Activated T-cell treated with anti-CD3 and anti-CD28 coated beads, Interleukin-2, amount 50 U/mL, for 72 hours (primary cell): ENCODE measurements at regions not wholly inside any gene's neighbourhood (a gene's known extent, or its start where the extent isn't known, plus 50 kb on each side); places are given as distances from the start of the nearest gene placed in this dataset.

Experiments
- ATAC-seq, 2 donors: fragments of 150-1000 bp; cut with Tn5 transposase; replicated peaks in 1 of 2; 2 replicates each; pipeline ENCODE4 v1.10.0; 2021; ENCODE audit warnings: moderate library complexity in 2 of 2, mild to moderate bottlenecking in 1 of 2
- DNase-seq, 2 donors: peaks; one replicate each; pipeline ENCODE4 v3.0.0; 2021 to 2022; ENCODE audit warnings: mixed read lengths in 1 of 2
- H3K27ac Mint-ChIP-seq: one replicate; pipeline ENCODE4 v1.8.0; 2022; ENCODE audit warnings: mild to moderate bottlenecking, moderate library complexity, mixed read lengths
- H3K27me3 Mint-ChIP-seq: one replicate; pipeline ENCODE4 v1.8.0; 2022; ENCODE audit warnings: low read depth, mixed read lengths
- H3K36me3 Mint-ChIP-seq, 2 donors: one replicate each; pipeline ENCODE4 v1.8.0; 2022; ENCODE audit warnings: mixed read lengths in 2 of 2, mild to moderate bottlenecking in 1 of 2; ENCODE audit not compliant: insufficient read depth in 2 of 2
- H3K4me1 Mint-ChIP-seq: one replicate; pipeline ENCODE4 v1.8.0; 2022; ENCODE audit warnings: low read depth, mixed read lengths
- H3K4me3 Mint-ChIP-seq, 2 donors: one replicate each; pipeline ENCODE4 v1.8.0; 2022; ENCODE audit warnings: mild to moderate bottlenecking in 2 of 2, mixed read lengths in 2 of 2, moderate library complexity in 2 of 2
- H3K9me3 Mint-ChIP-seq, 2 donors: one replicate each; pipeline ENCODE4 v1.8.0; 2022; ENCODE audit warnings: mixed read lengths in 2 of 2

DNA sequence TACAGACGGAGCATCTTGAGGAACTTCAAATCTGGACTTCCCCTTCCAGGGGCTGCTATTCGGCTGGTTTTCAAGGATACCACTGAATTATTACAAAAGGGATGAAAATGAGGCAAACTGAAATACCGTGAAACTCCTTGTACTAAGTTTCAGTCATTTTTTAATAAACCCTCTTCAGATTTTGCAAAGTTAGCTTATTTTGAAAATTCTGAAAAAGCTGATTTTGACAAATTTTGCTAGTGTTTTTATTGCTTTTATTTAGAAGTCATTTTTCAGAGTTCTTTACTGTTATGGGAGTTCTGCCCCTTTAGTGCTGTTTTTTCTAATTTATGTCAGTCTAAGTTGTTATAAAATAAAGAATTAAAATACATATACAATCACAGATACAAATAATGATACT lies 390.4 kb upstream of the VRK2 start:
- ATAC-seq (no peak), DNase-seq (no peak)
- H3K36me3 Mint-ChIP-seq = no peaks in the 10 kb centered on the region
- H3K4me3 Mint-ChIP-seq = no peak overlapping the region
- H3K27ac Mint-ChIP-seq = no peak overlapping the region
- H3K4me1 Mint-ChIP-seq = no peaks in the 10 kb centered on the region
- H3K9me3 Mint-ChIP-seq = peaks cover 6 to 11% of the 10 kb centered on the region in 2 donors
- H3K27me3 Mint-ChIP-seq = no peaks in the 10 kb centered on the region

DNA sequence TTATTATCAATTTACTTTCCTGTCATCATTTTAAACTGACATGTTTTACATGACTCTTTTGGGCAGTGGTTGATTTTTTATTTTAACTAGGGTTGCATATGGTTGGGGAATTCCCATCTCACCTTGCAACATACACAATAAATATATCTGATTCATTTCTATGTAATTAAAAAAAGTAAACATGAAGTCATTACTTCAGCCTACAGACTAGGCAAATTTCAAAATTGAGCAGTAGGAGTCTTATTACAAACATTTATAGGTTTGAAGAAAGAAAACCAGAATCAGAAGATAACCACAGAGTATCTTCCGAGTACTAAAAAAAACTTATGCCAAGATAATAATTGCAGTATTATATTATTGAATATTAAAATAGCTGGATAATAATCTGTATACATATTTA lies 377.0 kb upstream of the VRK2 start:
- no peak overlapping the region for H3K27ac Mint-ChIP-seq
- no peaks in the 10 kb centered on the region for H3K4me1 Mint-ChIP-seq
- H3K9me3 Mint-ChIP-seq = no peaks in the 10 kb centered on the region
- H3K4me3 Mint-ChIP-seq = no peak overlapping the region
- ATAC-seq (no peak), DNase-seq (no peak)
- no peaks in the 10 kb centered on the region for H3K27me3 Mint-ChIP-seq
- no peaks in the 10 kb centered on the region for H3K36me3 Mint-ChIP-seq

DNA sequence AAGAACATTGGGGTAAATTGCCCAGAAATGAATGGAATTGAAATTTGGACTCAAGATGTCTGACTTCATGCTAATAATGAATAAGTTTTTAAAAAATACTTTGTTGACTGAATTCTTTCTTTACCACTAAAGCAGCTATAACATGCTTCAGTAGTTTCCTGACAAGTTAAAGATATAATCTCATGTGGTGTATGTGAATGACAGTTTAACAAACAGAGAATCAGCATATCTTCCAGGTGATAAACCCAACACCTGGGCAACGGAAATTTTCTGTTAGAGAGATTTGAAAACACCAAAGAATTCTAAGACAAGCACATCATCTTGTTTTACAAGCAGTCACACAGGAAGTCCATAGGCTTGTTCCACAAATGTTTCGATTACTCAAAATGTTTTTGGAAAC lies 372.6 kb upstream of the VRK2 start:
- H3K9me3 Mint-ChIP-seq = no peaks in the 10 kb centered on the region
- H3K4me1 Mint-ChIP-seq = no peaks in the 10 kb centered on the region
- H3K27me3 Mint-ChIP-seq = no peaks in the 10 kb centered on the region
- H3K36me3 Mint-ChIP-seq = no peaks in the 10 kb centered on the region
- ATAC-seq (no peak), DNase-seq (no peak)
- H3K27ac Mint-ChIP-seq = no peak overlapping the region
- no peak overlapping the region for H3K4me3 Mint-ChIP-seq

DNA sequence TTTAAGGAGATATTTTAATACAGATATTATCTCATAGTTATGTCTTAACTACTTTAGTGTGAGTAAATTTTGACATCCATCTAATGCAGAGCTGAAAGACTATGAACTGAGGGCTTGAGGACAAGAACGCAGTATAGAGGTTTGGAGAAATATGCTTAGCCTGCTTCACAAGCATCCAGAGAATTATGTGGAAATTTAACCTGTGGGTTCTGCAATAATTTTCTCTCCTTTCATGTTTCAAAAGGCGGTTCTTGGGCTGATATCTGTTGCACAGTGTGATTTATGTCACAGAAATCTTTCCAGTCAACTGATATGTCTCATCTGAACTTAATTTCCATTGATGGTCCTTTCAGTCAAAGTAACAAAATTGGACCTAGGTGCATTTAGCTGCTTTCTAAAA lies 371.9 kb upstream of the VRK2 start:
- DNase-seq = no peak
- no peak overlapping the region for H3K4me3 Mint-ChIP-seq
- no peaks in the 10 kb centered on the region for H3K4me1 Mint-ChIP-seq
- no peak overlapping the region for H3K27ac Mint-ChIP-seq
- no peaks in the 10 kb centered on the region for H3K36me3 Mint-ChIP-seq
- no peaks in the 10 kb centered on the region for H3K27me3 Mint-ChIP-seq
- no peak for ATAC-seq
- H3K9me3 Mint-ChIP-seq = no peaks in the 10 kb centered on the region

DNA sequence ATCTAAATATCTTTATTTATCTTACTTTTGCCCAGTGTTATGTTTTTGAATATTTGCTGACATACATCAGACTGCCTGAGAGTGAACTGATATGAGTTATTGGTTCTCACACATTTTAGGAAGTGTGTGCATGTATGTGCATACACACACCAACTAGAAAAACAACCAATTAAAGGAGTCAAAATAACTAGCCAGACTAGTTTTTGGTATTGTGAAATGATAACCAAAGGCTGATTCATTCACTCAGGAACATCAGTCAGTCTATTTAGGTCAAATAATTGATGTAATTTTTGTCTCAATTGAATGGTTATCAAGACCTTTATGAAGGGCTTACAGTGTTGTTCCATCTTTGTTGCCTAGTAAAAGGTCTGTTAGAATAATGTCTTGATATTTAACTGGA lies 369.3 kb upstream of the VRK2 start:
- Mint-ChIP-seq H3K4me3 (no peak overlapping the region), H3K27ac (no peak overlapping the region), H3K9me3 (no peaks in the 10 kb centered on the region), H3K36me3 (no peaks in the 10 kb centered on the region), H3K27me3 (no peaks in the 10 kb centered on the region), H3K4me1 (no peaks in the 10 kb centered on the region)
- ATAC-seq (no peak), DNase-seq (no peak)

DNA sequence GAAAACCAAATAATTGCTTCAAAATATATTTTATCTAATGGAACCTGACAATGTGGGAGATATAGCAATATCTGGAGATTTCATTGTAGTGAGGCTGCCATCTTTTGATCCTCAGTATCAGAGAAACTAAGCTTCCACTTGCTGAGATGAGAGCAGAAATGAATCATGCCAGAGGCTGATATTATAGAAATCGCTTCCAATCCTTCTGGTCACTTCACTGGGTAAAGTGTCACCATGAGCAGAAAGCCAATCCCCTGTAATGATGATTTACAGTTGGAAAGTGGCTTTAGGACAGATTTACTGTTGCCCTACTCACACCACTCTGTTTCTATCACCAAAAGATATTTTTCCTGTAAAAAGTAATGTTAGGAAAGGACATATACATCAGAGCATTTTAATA lies 365.0 kb upstream of the VRK2 start:
- Mint-ChIP-seq H3K9me3 (peaks cover 1 to 5% of the 10 kb centered on the region in 2 donors), H3K27me3 (no peaks in the 10 kb centered on the region), H3K27ac (no peak overlapping the region), H3K4me1 (no peaks in the 10 kb centered on the region), H3K36me3 (peaks cover 0 to 3% of the 10 kb centered on the region in 2 donors), H3K4me3 (no peak overlapping the region)
- DNase-seq = no peak
- ATAC-seq = no peak

DNA sequence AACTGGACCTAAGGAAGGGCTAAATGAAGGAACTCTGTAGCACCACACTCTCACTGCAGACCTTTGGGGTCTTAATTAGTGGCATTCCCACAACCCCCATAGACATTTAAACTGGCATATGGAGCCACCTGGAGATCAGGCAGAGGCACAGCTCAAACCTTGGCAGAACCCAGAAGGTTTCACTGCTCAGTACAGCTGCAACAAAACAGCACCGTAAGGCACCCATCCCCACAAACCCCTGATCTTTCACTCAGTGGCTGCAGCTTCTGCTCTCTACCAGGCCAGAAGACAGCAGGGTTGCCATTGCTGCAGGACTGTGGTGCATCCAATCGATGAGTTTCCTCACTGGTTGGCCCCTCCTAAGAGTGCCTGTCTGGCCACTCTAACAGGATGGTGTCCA lies 361.6 kb upstream of the VRK2 start:
- H3K27me3 Mint-ChIP-seq = no peaks in the 10 kb centered on the region
- H3K4me1 Mint-ChIP-seq = no peaks in the 10 kb centered on the region
- H3K27ac Mint-ChIP-seq = no peak overlapping the region
- H3K36me3 Mint-ChIP-seq = peaks cover 0 to 3% of the 10 kb centered on the region in 2 donors
- DNase-seq = no peak
- no peak for ATAC-seq
- peaks cover 1 to 9% of the 10 kb centered on the region in 2 donors for H3K9me3 Mint-ChIP-seq
- no peak overlapping the region for H3K4me3 Mint-ChIP-seq

DNA sequence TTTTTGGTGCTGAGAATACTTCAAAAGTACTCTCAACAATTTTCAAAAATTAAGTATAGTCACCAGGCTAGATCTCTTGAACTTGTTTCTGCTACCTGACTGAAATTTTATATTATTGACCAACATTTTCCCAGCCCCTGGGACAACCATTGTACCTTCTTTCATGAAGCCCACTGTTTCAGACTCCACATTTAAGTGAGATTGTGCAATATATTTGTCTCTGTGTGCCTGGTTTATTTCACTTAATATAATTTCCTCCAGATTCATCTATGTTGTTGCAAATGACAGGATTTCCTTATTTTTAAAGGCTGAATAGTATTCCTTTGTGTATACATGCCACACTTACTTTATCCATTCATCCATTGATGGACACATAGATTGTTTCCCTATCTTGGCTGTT lies 354.2 kb upstream of the VRK2 start:
- H3K27me3 Mint-ChIP-seq = no peaks in the 10 kb centered on the region
- DNase-seq = no peak
- H3K27ac Mint-ChIP-seq = no peak overlapping the region
- no peaks in the 10 kb centered on the region for H3K36me3 Mint-ChIP-seq
- H3K4me3 Mint-ChIP-seq = no peak overlapping the region
- H3K9me3 Mint-ChIP-seq = peaks cover 4 to 5% of the 10 kb centered on the region in 2 donors
- H3K4me1 Mint-ChIP-seq = no peaks in the 10 kb centered on the region
- ATAC-seq = no peak

DNA sequence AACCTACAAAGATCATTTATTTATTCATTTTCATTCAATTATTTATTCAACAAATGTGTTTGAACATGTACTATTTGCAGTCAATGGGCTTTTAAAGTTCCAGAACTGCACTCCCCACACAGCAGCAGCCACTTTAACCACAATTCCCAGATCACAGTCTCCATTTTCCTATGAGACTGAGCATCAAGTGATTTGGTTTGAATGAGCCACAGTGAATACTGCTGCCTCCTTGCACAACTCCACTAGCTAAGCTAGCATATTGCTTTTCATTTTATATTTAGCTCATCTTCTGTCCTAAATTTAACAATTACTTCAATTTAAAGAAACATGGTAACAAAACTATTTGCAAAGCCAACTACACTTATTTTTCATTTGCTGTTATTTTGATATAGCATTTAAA lies 353.4 kb upstream of the VRK2 start:
- ATAC-seq (no peak), DNase-seq (no peak)
- H3K4me1 Mint-ChIP-seq = no peaks in the 10 kb centered on the region
- H3K27ac Mint-ChIP-seq = no peak overlapping the region
- no peaks in the 10 kb centered on the region for H3K27me3 Mint-ChIP-seq
- H3K4me3 Mint-ChIP-seq = no peak overlapping the region
- peaks cover 3 to 4% of the 10 kb centered on the region in 2 donors for H3K9me3 Mint-ChIP-seq
- no peaks in the 10 kb centered on the region for H3K36me3 Mint-ChIP-seq

DNA sequence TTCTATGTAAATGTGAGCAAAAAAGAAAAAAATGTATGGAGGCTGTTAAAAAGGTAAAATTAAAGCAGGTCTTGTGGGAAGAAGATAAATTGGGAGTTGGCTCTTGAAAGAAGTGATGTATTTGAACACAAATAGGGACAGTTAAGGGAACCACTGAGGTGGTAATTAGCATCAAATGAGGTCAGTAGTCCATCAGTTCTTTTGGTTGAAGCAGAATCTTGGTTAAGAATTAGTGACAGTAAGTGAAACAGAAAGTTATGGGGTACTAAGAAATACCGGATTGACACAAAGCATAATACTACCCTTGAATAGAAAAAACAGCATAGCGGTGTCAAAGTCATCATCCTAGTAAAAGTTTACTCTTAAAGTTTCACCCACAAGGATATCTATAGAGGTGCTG lies 352.6 kb upstream of the VRK2 start:
- Mint-ChIP-seq H3K27ac (no peak overlapping the region), H3K4me1 (no peaks in the 10 kb centered on the region), H3K9me3 (peaks cover 2 to 4% of the 10 kb centered on the region in 2 donors), H3K27me3 (no peaks in the 10 kb centered on the region), H3K36me3 (no peaks in the 10 kb centered on the region), H3K4me3 (no peak overlapping the region)
- no peak for DNase-seq
- no peak for ATAC-seq

DNA sequence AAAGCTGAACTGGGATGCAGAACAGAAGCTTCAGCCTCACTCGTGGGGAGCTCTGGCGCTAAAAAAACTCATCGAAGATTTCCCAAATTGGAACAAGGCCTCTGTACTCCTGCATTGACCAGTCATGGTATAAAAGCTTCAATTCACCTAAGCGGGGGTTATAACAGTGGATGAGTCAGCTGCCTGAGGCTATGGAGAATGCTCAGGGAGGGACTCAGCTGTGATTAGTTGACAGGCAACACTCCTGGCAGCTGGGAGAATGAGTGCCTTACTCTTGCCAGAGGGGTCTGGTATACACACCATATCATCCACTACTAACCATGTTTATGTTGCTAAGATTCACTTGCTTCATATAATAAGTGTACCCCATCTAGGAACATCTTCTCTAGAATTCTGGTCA lies 350.6 kb upstream of the VRK2 start:
- Mint-ChIP-seq H3K27ac (no peak overlapping the region), H3K4me3 (no peak overlapping the region), H3K27me3 (no peaks in the 10 kb centered on the region), H3K36me3 (no peaks in the 10 kb centered on the region), H3K4me1 (no peaks in the 10 kb centered on the region), H3K9me3 (peaks cover 0 to 4% of the 10 kb centered on the region in 2 donors)
- DNase-seq (no peak), ATAC-seq (no peak)

DNA sequence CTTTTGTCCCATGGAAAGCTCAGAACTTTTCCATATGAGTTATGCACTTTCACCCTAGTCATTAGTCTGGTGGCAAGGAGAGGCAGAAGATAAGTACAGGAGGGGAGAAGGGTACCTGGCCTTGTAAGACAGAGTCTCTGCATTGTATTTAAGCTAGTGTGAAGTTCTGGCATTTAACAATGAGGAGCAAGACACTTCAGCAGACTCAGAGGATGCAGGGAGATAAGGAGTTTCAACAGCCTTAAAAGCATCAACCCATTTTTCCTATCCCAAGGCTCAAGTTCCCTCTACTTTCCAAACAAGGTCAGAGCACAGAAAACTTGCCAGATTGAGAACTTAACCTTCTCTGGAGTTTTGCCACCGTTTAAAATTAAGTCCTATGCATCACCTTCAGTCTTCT lies 348.2 kb upstream of the VRK2 start:
- Mint-ChIP-seq H3K27me3 (no peaks in the 10 kb centered on the region), H3K27ac (no peak overlapping the region), H3K4me1 (no peaks in the 10 kb centered on the region), H3K4me3 (no peak overlapping the region), H3K36me3 (no peaks in the 10 kb centered on the region), H3K9me3 (no peaks in the 10 kb centered on the region)
- ATAC-seq (no peak), DNase-seq (no peak)

DNA sequence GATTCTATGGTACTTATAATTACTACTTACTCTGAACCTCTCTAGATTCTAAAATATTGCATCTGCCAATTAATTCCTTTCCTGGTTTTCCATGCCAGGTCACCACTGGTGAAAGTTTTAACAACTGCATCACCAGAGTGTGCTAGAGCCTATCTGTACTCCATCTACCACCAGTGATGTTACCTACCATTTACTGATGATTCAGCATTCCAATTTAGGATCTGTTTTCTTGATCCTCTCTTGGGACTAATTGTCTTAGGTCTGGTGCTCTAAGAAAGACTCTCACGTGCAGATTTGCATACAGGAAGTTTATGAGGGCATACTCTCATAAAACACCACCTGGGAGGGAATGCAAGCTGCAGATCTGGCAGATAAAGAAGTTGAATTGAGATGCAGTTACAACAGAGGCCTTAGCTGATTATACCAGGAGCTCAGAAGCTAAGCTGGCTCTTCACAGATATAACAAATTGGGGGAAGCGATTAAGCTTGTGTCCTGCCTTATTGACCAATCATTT lies 347.6 kb upstream of the VRK2 start:
- Mint-ChIP-seq H3K27me3 (no peaks in the 10 kb centered on the region), H3K4me3 (no peak overlapping the region), H3K4me1 (no peaks in the 10 kb centered on the region), H3K27ac (no peak overlapping the region), H3K36me3 (no peaks in the 10 kb centered on the region), H3K9me3 (no peaks in the 10 kb centered on the region)
- ATAC-seq (no peak), DNase-seq (no peak)

DNA sequence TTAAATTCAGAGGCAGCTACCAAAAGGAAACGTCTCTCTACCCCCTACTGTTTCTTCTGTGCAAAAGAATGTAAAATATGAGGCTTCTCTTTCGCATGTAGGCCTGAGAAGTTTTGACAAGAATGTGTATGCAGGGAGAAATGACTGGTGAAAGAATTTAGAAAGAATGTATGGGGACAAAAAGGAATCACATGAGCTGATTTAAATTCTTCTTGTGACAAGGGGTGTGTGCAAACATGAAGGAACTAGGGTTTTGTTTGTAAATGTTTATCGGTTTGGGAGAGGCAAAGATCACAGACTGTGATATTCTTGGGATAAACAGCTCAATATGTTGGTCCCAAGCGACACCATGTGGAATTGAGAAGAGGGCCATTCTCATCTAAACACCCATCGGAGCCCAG lies 345.2 kb upstream of the VRK2 start:
- no peak overlapping the region for H3K27ac Mint-ChIP-seq
- no peaks in the 10 kb centered on the region for H3K4me1 Mint-ChIP-seq
- no peaks in the 10 kb centered on the region for H3K27me3 Mint-ChIP-seq
- H3K36me3 Mint-ChIP-seq = no peaks in the 10 kb centered on the region
- no peak overlapping the region for H3K4me3 Mint-ChIP-seq
- DNase-seq (no peak), ATAC-seq (no peak)
- no peaks in the 10 kb centered on the region for H3K9me3 Mint-ChIP-seq
